Astrocyte (in vitro differentiated cells and primary cell): ENCODE measurements at regions not wholly inside any gene's neighbourhood (a gene's known extent, or its start where the extent isn't known, plus 50 kb on each side); places are given as distances from the start of the nearest gene placed in this dataset.
"Not testable (repeated sequence)": the region's sequence is repeated elsewhere in the genome, so short reads cannot be mapped to it uniquely, and the experiment has no call there.

Experiments used
- DNase-seq: peaks from one replicate; pipeline ENCODE4 v3.0.0-alpha.2; 2010; ENCODE audit warnings: low read depth
- FAIRE-seq: peaks from 2 replicates; lab custom pipeline; 2011; peaks lifted over from hg19 to GRCh38; lab: Jason Lieb, UNC
- H2AFZ ChIP-seq: 2 replicates; pipeline ENCODE4 v1.6.0; 2012; ENCODE audit warnings: low read depth, low read length, inconsistent platforms
- H3K27ac ChIP-seq: 2 replicates; pipeline ENCODE4 v1.5.1; 2011; ENCODE audit warnings: low read depth, low read length, inconsistent platforms
- H3K27me3 ChIP-seq: 2 replicates; pipeline ENCODE4 v1.6.0; 2011; ENCODE audit warnings: low read length, inconsistent platforms; ENCODE audit not compliant: insufficient read depth
- H3K36me3 ChIP-seq: 2 replicates; pipeline ENCODE4 v1.5.1; 2011; ENCODE audit warnings: low read length, inconsistent platforms; ENCODE audit not compliant: insufficient read depth
- H3K4me1 ChIP-seq: 2 replicates; pipeline ENCODE4 v1.5.1; 2011; ENCODE audit warnings: low read length, inconsistent platforms; ENCODE audit not compliant: insufficient read depth
- H3K4me2 ChIP-seq: 2 replicates; pipeline ENCODE4 v1.6.0; 2012; ENCODE audit warnings: low read length, inconsistent platforms
- H3K4me3 ChIP-seq: 2 replicates; pipeline ENCODE4 v1.5.1; 2011; ENCODE audit warnings: low read depth, mild to moderate bottlenecking, low read length, inconsistent platforms; ENCODE audit not compliant: insufficient read depth
- H3K79me2 ChIP-seq: 2 replicates; pipeline ENCODE4 v1.6.0; 2012; ENCODE audit warnings: mild to moderate bottlenecking, low read length, inconsistent platforms; ENCODE audit not compliant: insufficient read depth
- H3K9ac ChIP-seq: 2 replicates; pipeline ENCODE4 v1.6.0; 2012; ENCODE audit warnings: mild to moderate bottlenecking, low read length, inconsistent platforms
- H3K9me3 ChIP-seq: 2 replicates; pipeline ENCODE4 v1.5.1; 2012; ENCODE audit warnings: low read depth, mild to moderate bottlenecking, low read length, inconsistent platforms; ENCODE audit not compliant: insufficient read depth
- H4K20me1 ChIP-seq: 2 replicates; pipeline ENCODE4 v1.6.0; 2012; ENCODE audit warnings: low read length, inconsistent platforms; ENCODE audit not compliant: insufficient read depth
- H3K27ac Mint-ChIP-seq: one replicate; pipeline ENCODE4 v1.8.0; 2021; ENCODE audit warnings: mild to moderate bottlenecking, mixed read lengths; ENCODE audit not compliant: unreplicated experiment
- H3K27me3 Mint-ChIP-seq: one replicate; pipeline ENCODE4 v1.8.0; 2021; ENCODE audit warnings: low read depth, mixed read lengths; ENCODE audit not compliant: unreplicated experiment
- H3K36me3 Mint-ChIP-seq: one replicate; pipeline ENCODE4 v1.8.0; 2021; ENCODE audit warnings: low read depth, mixed read lengths; ENCODE audit not compliant: unreplicated experiment
- H3K4me1 Mint-ChIP-seq: one replicate; pipeline ENCODE4 v1.8.0; 2021; ENCODE audit warnings: low read depth, mixed read lengths; ENCODE audit not compliant: unreplicated experiment
- H3K4me3 Mint-ChIP-seq: one replicate; pipeline ENCODE4 v1.8.0; 2021; ENCODE audit warnings: mild to moderate bottlenecking, moderate library complexity, mixed read lengths; ENCODE audit not compliant: unreplicated experiment
- H3K9me3 Mint-ChIP-seq: one replicate; pipeline ENCODE4 v1.8.0; 2021; ENCODE audit warnings: mild to moderate bottlenecking, mixed read lengths; ENCODE audit not compliant: unreplicated experiment
- EZH2 ChIP-seq: IDR thresholded peaks from 2 replicates; pipeline ENCODE4 v1.6.1; 2012; ENCODE audit warnings: mild to moderate bottlenecking, low read length, inconsistent platforms; ENCODE audit not compliant: insufficient read depth
- TF ChIP-seq, protein P1 (sequence below): IDR thresholded peaks from 2 replicates; pipeline ENCODE4 v1.5.1; 2011; ENCODE audit warnings: low read depth, mild to moderate bottlenecking, inconsistent platforms, low read length, moderate library complexity; ENCODE audit not compliant: insufficient read depth

DNA sequence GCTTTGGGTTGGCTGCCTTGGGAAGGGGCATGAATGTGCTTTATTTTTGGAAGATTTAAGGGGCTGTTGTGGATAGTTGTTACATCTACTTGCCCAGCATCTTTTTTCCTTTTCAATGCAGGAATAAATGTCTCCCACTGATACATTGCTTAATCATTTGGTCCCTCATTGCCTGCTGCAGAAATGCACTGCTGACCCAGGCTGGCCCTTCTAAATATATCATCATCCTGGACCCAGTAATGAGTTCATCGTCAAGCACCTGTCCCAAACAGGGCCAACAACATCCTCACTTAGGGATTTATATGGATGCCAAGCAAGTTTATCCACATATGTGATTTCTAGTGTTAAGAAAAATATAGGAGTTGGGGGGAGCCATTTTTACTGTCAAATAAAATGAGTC lies 67.2 kb downstream of the ASCL1 start:
- no peaks in the 10 kb centered on the region for H3K9me3 ChIP-seq
- Mint-ChIP-seq H3K4me1 (no peaks in the 10 kb centered on the region), H3K27me3 (peaks cover 1% of the 10 kb centered on the region), H3K36me3 (no peaks in the 10 kb centered on the region), H3K4me3 (no peak overlapping the region), H3K9me3 (no peaks in the 10 kb centered on the region), H3K27ac (no peak overlapping the region)
- no peak overlapping the region for H3K4me2 ChIP-seq
- no peak overlapping the region for H2AFZ ChIP-seq
- no peak overlapping the region for H3K4me3 ChIP-seq
- FAIRE-seq (no peak), DNase-seq (no peak)
- H3K4me1 ChIP-seq, result no peaks in the 10 kb centered on the region
- H3K79me2 ChIP-seq, result no peaks in the 10 kb centered on the region
- no peak for TF ChIP-seq EZH2
- TF ChIP-seq, protein P1, sequence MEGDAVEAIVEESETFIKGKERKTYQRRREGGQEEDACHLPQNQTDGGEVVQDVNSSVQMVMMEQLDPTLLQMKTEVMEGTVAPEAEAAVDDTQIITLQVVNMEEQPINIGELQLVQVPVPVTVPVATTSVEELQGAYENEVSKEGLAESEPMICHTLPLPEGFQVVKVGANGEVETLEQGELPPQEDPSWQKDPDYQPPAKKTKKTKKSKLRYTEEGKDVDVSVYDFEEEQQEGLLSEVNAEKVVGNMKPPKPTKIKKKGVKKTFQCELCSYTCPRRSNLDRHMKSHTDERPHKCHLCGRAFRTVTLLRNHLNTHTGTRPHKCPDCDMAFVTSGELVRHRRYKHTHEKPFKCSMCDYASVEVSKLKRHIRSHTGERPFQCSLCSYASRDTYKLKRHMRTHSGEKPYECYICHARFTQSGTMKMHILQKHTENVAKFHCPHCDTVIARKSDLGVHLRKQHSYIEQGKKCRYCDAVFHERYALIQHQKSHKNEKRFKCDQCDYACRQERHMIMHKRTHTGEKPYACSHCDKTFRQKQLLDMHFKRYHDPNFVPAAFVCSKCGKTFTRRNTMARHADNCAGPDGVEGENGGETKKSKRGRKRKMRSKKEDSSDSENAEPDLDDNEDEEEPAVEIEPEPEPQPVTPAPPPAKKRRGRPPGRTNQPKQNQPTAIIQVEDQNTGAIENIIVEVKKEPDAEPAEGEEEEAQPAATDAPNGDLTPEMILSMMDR, result no peak
- H3K9ac ChIP-seq, result no peak overlapping the region
- H3K27ac ChIP-seq, result no peak overlapping the region
- H3K36me3 ChIP-seq, result no peaks in the 10 kb centered on the region
- H3K27me3 ChIP-seq, result no peaks in the 10 kb centered on the region
- no peaks in the 10 kb centered on the region for H4K20me1 ChIP-seq

DNA sequence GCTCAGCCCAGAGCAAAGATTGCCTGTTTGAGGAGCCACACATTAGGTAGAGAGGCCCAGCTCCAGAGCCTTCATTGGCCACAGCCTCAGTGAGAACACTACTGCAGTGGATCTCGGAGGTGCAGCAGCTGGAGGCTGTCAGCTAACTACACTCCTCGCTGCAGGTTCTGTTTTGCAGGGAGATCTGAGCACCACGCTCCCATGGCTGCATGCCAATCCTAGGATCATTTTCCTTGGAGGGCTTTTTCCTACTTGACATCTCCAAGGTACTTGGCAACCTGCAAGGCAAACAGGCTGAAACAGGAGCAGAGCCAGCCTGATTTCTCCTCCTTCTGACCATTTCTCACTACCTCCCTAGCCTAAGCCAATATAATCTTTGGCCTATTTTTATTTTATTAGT lies 69.2 kb downstream of the ASCL1 start:
- not testable (repeated sequence) for H3K36me3 Mint-ChIP-seq, FAIRE-seq, H3K27ac Mint-ChIP-seq, H3K9me3 ChIP-seq, H3K9me3 Mint-ChIP-seq, H3K27ac ChIP-seq, H3K27me3 ChIP-seq, DNase-seq, H3K4me1 Mint-ChIP-seq, H3K79me2 ChIP-seq, H3K27me3 Mint-ChIP-seq, H4K20me1 ChIP-seq, H3K9ac ChIP-seq, H3K4me2 ChIP-seq, H3K4me3 Mint-ChIP-seq, H3K36me3 ChIP-seq, H2AFZ ChIP-seq, H3K4me1 ChIP-seq, H3K4me3 ChIP-seq

DNA sequence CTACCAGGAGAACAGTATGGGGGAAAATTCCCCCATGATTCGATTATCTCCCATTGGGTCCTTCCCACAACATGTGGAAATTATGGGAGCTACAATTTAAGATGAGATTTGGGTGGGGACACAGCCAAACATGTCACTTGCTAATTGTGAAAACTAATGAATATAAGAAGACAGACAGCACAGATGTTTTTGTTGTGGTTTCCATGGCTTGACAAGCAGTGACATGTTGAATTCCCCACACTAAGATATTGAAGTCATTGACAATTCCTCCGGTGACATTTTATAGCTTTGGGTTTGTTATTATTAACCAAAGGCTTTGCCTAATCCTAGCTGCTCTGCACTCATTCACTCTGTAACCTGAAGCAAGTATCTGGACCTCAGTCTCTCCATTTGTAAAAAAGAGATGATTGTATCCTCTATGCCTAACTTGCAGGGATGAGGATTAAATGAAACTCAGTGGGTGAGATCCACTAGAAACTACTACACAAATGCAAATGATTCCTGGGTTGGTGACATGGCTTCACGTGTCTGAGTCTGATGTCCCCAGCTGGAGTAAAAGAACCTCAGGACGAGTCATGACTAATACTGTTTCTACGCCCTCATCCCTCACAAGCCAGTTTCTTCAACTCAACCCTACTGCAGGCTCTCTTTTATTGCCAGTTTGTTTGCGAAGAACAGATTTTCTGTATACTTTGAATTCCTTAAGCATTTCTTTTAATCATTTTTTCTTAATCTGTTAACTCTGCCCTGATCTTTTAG lies 71.6 kb downstream of the ASCL1 start:
- TF ChIP-seq, protein P1, result no peak
- TF ChIP-seq EZH2, result no peak
- Histone ChIP-seq H3K9me3 (no peaks in the 10 kb centered on the region), H3K79me2 (no peaks in the 10 kb centered on the region), H3K27me3 (no peaks in the 10 kb centered on the region), H3K4me2 (no peak overlapping the region), H2AFZ (no peak overlapping the region), H3K4me3 (no peak overlapping the region), H3K36me3 (no peaks in the 10 kb centered on the region), H4K20me1 (no peaks in the 10 kb centered on the region), H3K4me1 (no peaks in the 10 kb centered on the region), H3K27ac (no peak overlapping the region), H3K9ac (no peak overlapping the region)
- H3K4me1 Mint-ChIP-seq, result no peaks in the 10 kb centered on the region
- H3K9me3 Mint-ChIP-seq, result no peaks in the 10 kb centered on the region
- no peaks in the 10 kb centered on the region for H3K36me3 Mint-ChIP-seq
- no peak for DNase-seq
- peaks cover 1% of the 10 kb centered on the region for H3K27me3 Mint-ChIP-seq
- H3K27ac Mint-ChIP-seq, result no peak overlapping the region
- no peak overlapping the region for H3K4me3 Mint-ChIP-seq
- FAIRE-seq, result no peak
